ENCODE measurements at regions not wholly inside any gene's neighbourhood (a gene's known extent, or its start where the extent isn't known, plus 50 kb on each side); places are given as distances from the start of the nearest gene placed in this dataset.

- TF ChIP-seq CTCF (IDR thresholded peaks at IDR 0.05; ENCODE audit: insufficient read depth, low read depth, low read length, missing control alignments): no peak
- no peak for DNase-seq (ENCODE audit: low read depth)
- H3K4me3 ChIP-seq (ENCODE audit: low read length): no peak overlapping the region
Measured at GRCh38 chr22:34570408-34570807, 495.6 kb upstream of the ISX start.

GRCh38 chr22:34579519-34579918 is 486.4 kb upstream of the ISX start:
- no peak overlapping the region for H3K4me3 ChIP-seq (ENCODE audit: low read length)
- DNase-seq (ENCODE audit: low read depth): no peak
- no peak for TF ChIP-seq CTCF (IDR thresholded peaks at IDR 0.05; ENCODE audit: insufficient read depth, low read depth, low read length, missing control alignments)

GRCh38 chr22:34587357-34588356 is 478.3 kb upstream of the ISX start:
- no peak for TF ChIP-seq CTCF (IDR thresholded peaks at IDR 0.05; ENCODE audit: insufficient read depth, low read depth, low read length, missing control alignments)
- no peak for DNase-seq (ENCODE audit: low read depth)
- H3K4me3 ChIP-seq (ENCODE audit: low read length): no peak overlapping the region

- no peak for DNase-seq (ENCODE audit: low read depth)
- H3K4me3 ChIP-seq (ENCODE audit: low read length): no peak overlapping the region
- TF ChIP-seq CTCF (IDR thresholded peaks at IDR 0.05; ENCODE audit: insufficient read depth, low read depth, low read length, missing control alignments): no peak
Measured at GRCh38 chr22:34588871-34589545, 476.9 kb upstream of the ISX start.

GRCh38 chr22:34592123-34592740 is 473.7 kb upstream of the ISX start:
- H3K4me3 ChIP-seq (ENCODE audit: low read length): no peak overlapping the region
- no peak for TF ChIP-seq CTCF (IDR thresholded peaks at IDR 0.05; ENCODE audit: insufficient read depth, low read depth, low read length, missing control alignments)
- DNase-seq (ENCODE audit: low read depth): no peak

- DNase-seq (ENCODE audit: low read depth): no peak
- no peak for TF ChIP-seq CTCF (IDR thresholded peaks at IDR 0.05; ENCODE audit: insufficient read depth, low read depth, low read length, missing control alignments)
- H3K4me3 ChIP-seq (ENCODE audit: low read length): no peak overlapping the region
Measured at GRCh38 chr22:34599567-34599966, 466.4 kb upstream of the ISX start.

Data from epithelial cell of esophagus (primary cell).